ENCODE measurements at regions not wholly inside any gene's neighbourhood (a gene's known extent, or its start where the extent isn't known, plus 50 kb on each side); places are given as distances from the start of the nearest gene placed in this dataset.
A peak's percentile ranks its signal among the peaks of the same experiment; 100 is the strongest.

- Histone ChIP-seq H2AFZ (ENCODE audit: low read depth, low read length) (no peak overlapping the region), H2AK5ac (ENCODE audit: low read length, severe bottlenecking) (no peak overlapping the region), H2BK12ac (ENCODE audit: low read length in 2 of 2) (no peak overlapping the region), H2BK15ac (ENCODE audit: low read depth, poor library complexity, severe bottlenecking) (no peak overlapping the region), H2BK5ac (ENCODE audit: low read depth, low read length, poor library complexity, severe bottlenecking) (no peak overlapping the region), H3K18ac (ENCODE audit: low read depth in 1 of 2, low read length in 2 of 2) (no peak overlapping the region), H3K4me2 (ENCODE audit: low read length, poor library complexity, severe bottlenecking) (no peak overlapping the region), H3K27ac (ENCODE audit: low read length, poor library complexity, severe bottlenecking) (no peak overlapping the region), H3K23ac (ENCODE audit: low read length in 2 of 2) (no peak overlapping the region), H4K91ac (ENCODE audit: low read length) (no peak overlapping the region), H3K36me3 (ENCODE audit: control insufficient read depth in 1 of 2, insufficient read depth in 2 of 2, low read depth in 1 of 2, low read length in 2 of 2) (no peaks in the 10 kb centered on the region), H3K79me1 (replicated peaks; ENCODE audit: low read length, poor library complexity, severe bottlenecking) (no peaks in the 10 kb centered on the region), H3K9me3 (ENCODE audit: control insufficient read depth, low read length) (no peaks in the 10 kb centered on the region), H3K4me1 (ENCODE audit: control insufficient read depth, insufficient read depth, low read depth, low read length) (no peaks in the 10 kb centered on the region), H3K9ac (ENCODE audit: low read length) (no peak overlapping the region), H2BK120ac (ENCODE audit: low read depth, low read length) (no peak overlapping the region), H3K4me3 (ENCODE audit: insufficient read depth in 1 of 2, low read depth in 1 of 2, low read length in 2 of 2) (no peak overlapping the region), H4K8ac (ENCODE audit: low read length) (no peak overlapping the region), H3K4ac (ENCODE audit: low read depth in 1 of 2, low read length in 2 of 2) (no peak overlapping the region), H3K14ac (ENCODE audit: low read length in 2 of 2) (no peak overlapping the region), H3K27me3 (ENCODE audit: control insufficient read depth in 1 of 2, insufficient read depth in 1 of 2, low read length in 2 of 2) (no peaks in the 10 kb centered on the region)
- WGBS, result 17% methylated on average over 1 of the region's 1 CpG
- peak; percentile 64 for DNase-seq
Measured at GRCh38 chr10:65805993-65806392, 1119.8 kb upstream of the LRRTM3 start.

GRCh38 chr10:65808687-65809333, 1117.0 kb upstream of the LRRTM3 start:
- H3K18ac ChIP-seq (ENCODE audit: low read depth in 1 of 2, low read length in 2 of 2), result no peak overlapping the region
- no peak overlapping the region for H2AK5ac ChIP-seq (ENCODE audit: low read length, severe bottlenecking)
- no peak for DNase-seq
- H3K23ac ChIP-seq (ENCODE audit: low read length in 2 of 2), result no peak overlapping the region
- no peak overlapping the region for H4K91ac ChIP-seq (ENCODE audit: low read length)
- no peak overlapping the region for H2BK15ac ChIP-seq (ENCODE audit: low read depth, poor library complexity, severe bottlenecking)
- WGBS, result 99% methylated on average over 2 of the region's 3 CpGs
- H3K27me3 ChIP-seq (ENCODE audit: control insufficient read depth in 1 of 2, insufficient read depth in 1 of 2, low read length in 2 of 2), result no peaks in the 10 kb centered on the region
- no peak overlapping the region for H4K8ac ChIP-seq (ENCODE audit: low read length)
- no peaks in the 10 kb centered on the region for H3K79me1 ChIP-seq (replicated peaks; ENCODE audit: low read length, poor library complexity, severe bottlenecking)
- H3K14ac ChIP-seq (ENCODE audit: low read length in 2 of 2), result no peak overlapping the region
- H3K4me3 ChIP-seq (ENCODE audit: insufficient read depth in 1 of 2, low read depth in 1 of 2, low read length in 2 of 2), result no peak overlapping the region
- H3K4me1 ChIP-seq (ENCODE audit: control insufficient read depth, insufficient read depth, low read depth, low read length), result no peaks in the 10 kb centered on the region
- no peak overlapping the region for H2AFZ ChIP-seq (ENCODE audit: low read depth, low read length)
- H3K4me2 ChIP-seq (ENCODE audit: low read length, poor library complexity, severe bottlenecking), result no peak overlapping the region
- no peak overlapping the region for H2BK5ac ChIP-seq (ENCODE audit: low read depth, low read length, poor library complexity, severe bottlenecking)
- no peak overlapping the region for H3K4ac ChIP-seq (ENCODE audit: low read depth in 1 of 2, low read length in 2 of 2)
- no peak overlapping the region for H2BK120ac ChIP-seq (ENCODE audit: low read depth, low read length)
- H2BK12ac ChIP-seq (ENCODE audit: low read length in 2 of 2), result no peak overlapping the region
- H3K27ac ChIP-seq (ENCODE audit: low read length, poor library complexity, severe bottlenecking), result no peak overlapping the region
- no peak overlapping the region for H3K9ac ChIP-seq (ENCODE audit: low read length)
- H3K36me3 ChIP-seq (ENCODE audit: control insufficient read depth in 1 of 2, insufficient read depth in 2 of 2, low read depth in 1 of 2, low read length in 2 of 2), result peaks cover 0 to 3% of the 10 kb centered on the region in 2 experiments
- no peaks in the 10 kb centered on the region for H3K9me3 ChIP-seq (ENCODE audit: control insufficient read depth, low read length)

GRCh38 chr10:65811931-65812525, 1113.8 kb upstream of the LRRTM3 start:
- Histone ChIP-seq H4K8ac (ENCODE audit: low read length) (no peak overlapping the region), H2BK12ac (ENCODE audit: low read length in 2 of 2) (no peak overlapping the region), H2AK5ac (ENCODE audit: low read length, severe bottlenecking) (no peak overlapping the region), H3K27me3 (ENCODE audit: control insufficient read depth in 1 of 2, insufficient read depth in 1 of 2, low read length in 2 of 2) (no peaks in the 10 kb centered on the region), H3K36me3 (ENCODE audit: control insufficient read depth in 1 of 2, insufficient read depth in 2 of 2, low read depth in 1 of 2, low read length in 2 of 2) (peaks cover 0 to 3% of the 10 kb centered on the region in 2 experiments), H3K4me3 (ENCODE audit: insufficient read depth in 1 of 2, low read depth in 1 of 2, low read length in 2 of 2) (no peak overlapping the region), H3K79me1 (replicated peaks; ENCODE audit: low read length, poor library complexity, severe bottlenecking) (no peaks in the 10 kb centered on the region), H3K18ac (ENCODE audit: low read depth in 1 of 2, low read length in 2 of 2) (no peak overlapping the region), H4K91ac (ENCODE audit: low read length) (no peak overlapping the region), H3K4ac (ENCODE audit: low read depth in 1 of 2, low read length in 2 of 2) (no peak overlapping the region), H3K4me2 (ENCODE audit: low read length, poor library complexity, severe bottlenecking) (no peak overlapping the region), H2BK5ac (ENCODE audit: low read depth, low read length, poor library complexity, severe bottlenecking) (no peak overlapping the region), H2BK120ac (ENCODE audit: low read depth, low read length) (no peak overlapping the region), H2BK15ac (ENCODE audit: low read depth, poor library complexity, severe bottlenecking) (no peak overlapping the region), H2AFZ (ENCODE audit: low read depth, low read length) (no peak overlapping the region), H3K4me1 (ENCODE audit: control insufficient read depth, insufficient read depth, low read depth, low read length) (no peaks in the 10 kb centered on the region), H3K9me3 (ENCODE audit: control insufficient read depth, low read length) (no peaks in the 10 kb centered on the region), H3K9ac (ENCODE audit: low read length) (no peak overlapping the region), H3K27ac (ENCODE audit: low read length, poor library complexity, severe bottlenecking) (no peak overlapping the region), H3K14ac (ENCODE audit: low read length in 2 of 2) (no peak overlapping the region), H3K23ac (ENCODE audit: low read length in 2 of 2) (no peak overlapping the region)
- DNase-seq, result no peak
- WGBS, result 96% methylated on average over 28 of the region's 28 CpGs

DNA sequence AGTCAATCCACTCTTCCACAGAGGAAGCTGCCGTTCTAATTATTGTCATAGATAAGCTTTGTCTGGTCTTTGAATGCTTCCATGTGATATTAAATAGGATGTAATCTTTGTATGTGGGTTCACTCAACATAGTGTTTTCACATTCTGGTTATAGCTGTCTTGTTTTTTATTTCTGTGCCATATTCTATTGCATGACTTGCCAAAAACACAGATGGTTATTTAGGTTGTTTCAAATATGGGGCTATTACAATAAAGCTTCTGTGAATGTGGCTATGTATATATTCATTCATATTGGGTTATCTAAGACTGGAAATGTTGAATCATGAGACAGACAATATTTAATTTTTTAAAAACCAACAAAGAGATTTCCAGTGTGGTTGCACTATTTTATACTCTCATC, 1109.3 kb upstream of the LRRTM3 start:
- H4K8ac ChIP-seq (ENCODE audit: low read length), result no peak overlapping the region
- no peak overlapping the region for H3K4ac ChIP-seq (ENCODE audit: low read depth in 1 of 2, low read length in 2 of 2)
- H3K23ac ChIP-seq (ENCODE audit: low read length in 2 of 2), result no peak overlapping the region
- no peak overlapping the region for H2BK120ac ChIP-seq (ENCODE audit: low read depth, low read length)
- peaks cover 0 to 3% of the 10 kb centered on the region in 2 experiments for H3K36me3 ChIP-seq (ENCODE audit: control insufficient read depth in 1 of 2, insufficient read depth in 2 of 2, low read depth in 1 of 2, low read length in 2 of 2)
- H3K4me2 ChIP-seq (ENCODE audit: low read length, poor library complexity, severe bottlenecking), result no peak overlapping the region
- no peaks in the 10 kb centered on the region for H3K79me1 ChIP-seq (replicated peaks; ENCODE audit: low read length, poor library complexity, severe bottlenecking)
- H3K4me1 ChIP-seq (ENCODE audit: control insufficient read depth, insufficient read depth, low read depth, low read length), result no peaks in the 10 kb centered on the region
- no peak overlapping the region for H2BK12ac ChIP-seq (ENCODE audit: low read length in 2 of 2)
- H2AFZ ChIP-seq (ENCODE audit: low read depth, low read length), result no peak overlapping the region
- no peak overlapping the region for H3K9ac ChIP-seq (ENCODE audit: low read length)
- no peak overlapping the region for H3K27ac ChIP-seq (ENCODE audit: low read length, poor library complexity, severe bottlenecking)
- no peak overlapping the region for H4K91ac ChIP-seq (ENCODE audit: low read length)
- no peak overlapping the region for H3K14ac ChIP-seq (ENCODE audit: low read length in 2 of 2)
- H2BK15ac ChIP-seq (ENCODE audit: low read depth, poor library complexity, severe bottlenecking), result no peak overlapping the region
- no peak overlapping the region for H2BK5ac ChIP-seq (ENCODE audit: low read depth, low read length, poor library complexity, severe bottlenecking)
- no peak overlapping the region for H3K18ac ChIP-seq (ENCODE audit: low read depth in 1 of 2, low read length in 2 of 2)
- H2AK5ac ChIP-seq (ENCODE audit: low read length, severe bottlenecking), result no peak overlapping the region
- H3K4me3 ChIP-seq (ENCODE audit: insufficient read depth in 1 of 2, low read depth in 1 of 2, low read length in 2 of 2), result no peak overlapping the region
- no peak for DNase-seq
- 86% methylated on average over 1 of the region's 1 CpG for WGBS
- no peaks in the 10 kb centered on the region for H3K27me3 ChIP-seq (ENCODE audit: control insufficient read depth in 1 of 2, insufficient read depth in 1 of 2, low read length in 2 of 2)
- H3K9me3 ChIP-seq (ENCODE audit: control insufficient read depth, low read length), result no peaks in the 10 kb centered on the region

All from mesenchymal stem cell (in vitro differentiated cells and primary cell).